HCT116 (cell line): ENCODE measurements at regions not wholly inside any gene's neighbourhood (a gene's known extent, or its start where the extent isn't known, plus 50 kb on each side); places are given as distances from the start of the nearest gene placed in this dataset.

Experiments
- ATAC-seq: fragments of 200-7000 bp; cut with Tn5 transposase; 2 replicates; pipeline ENCODE4 v1.9.1; 2020; ENCODE audit warnings: mild to moderate bottlenecking, moderate library complexity
- BruUV-seq: library from RNA; stranded (reverse); fragments of 400-500 nt; replicated peaks from 2 replicates; lab custom pipeline; 2021; lab: Mats Ljungman, UMichigan
- CTCF ChIA-PET: fragments of 300-600 bp; sonication (Branson Sonifier 250); formaldehyde crosslinking; loops from one replicate; lab custom pipeline; 2021; ENCODE audit warnings: antibody characterized with exemption; lab: Charles Lee
- POLR2A ChIA-PET: fragments of 300-600, 350-600 bp; sonication (Branson Sonifier 250); formaldehyde crosslinking; loops from one replicate; lab custom pipeline; 2021; ENCODE audit warnings: antibody characterized with exemption; lab: Charles Lee
- RAD21 ChIA-PET, 2 experiments: fragments of 300-600 bp; sonication (Branson Sonifier 250); formaldehyde crosslinking; loops; one replicate each; lab custom pipeline; 2023; ENCODE audit warnings: low total read pairs in 2 of 2; ENCODE audit not compliant: uncharacterized antibody in 2 of 2, unreplicated experiment in 2 of 2, low non-redundant PET in 1 of 2; lab: Charles Lee
- DNase-seq: peaks from one replicate; pipeline ENCODE4 v3.0.0-alpha.2; 2010; ENCODE audit warnings: low read depth, low spot score
- H2AFZ ChIP-seq: fragments of 200-600 bp; shearing (Covaris generic), sonication (generic); 2 replicates; pipeline ENCODE4 v1.6.1; 2017; ENCODE audit warnings: low read depth, mixed run types, mixed read lengths, antibody characterized with exemption, low read length; ENCODE audit not compliant: poor library complexity, severe bottlenecking
- H3K27ac ChIP-seq: 2 replicates; pipeline ENCODE4 v1.5.1; 2012; ENCODE audit warnings: low read depth, low read length
- H3K27me3 ChIP-seq: fragments of 200-600 bp; sonication (generic); 2 replicates; pipeline ENCODE4 v1.6.1; 2016; ENCODE audit warnings: mixed run types, low read length, mixed read lengths; ENCODE audit not compliant: insufficient read depth
- H3K36me3 ChIP-seq, 2 experiments: fragments of 200-500 bp in 1 of 2; fragments of 200-600 bp in 1 of 2; sonication (Bioruptor generic) in 1 of 2; sonication (generic) in 1 of 2; 2 replicates each; pipeline versions ENCODE4 v1.5.1 to v1.6.1; 2014 to 2016; ENCODE audit warnings: low read length in 2 of 2, inconsistent platforms in 1 of 2, mixed read lengths in 1 of 2, mixed run types in 1 of 2; ENCODE audit not compliant: insufficient read depth in 2 of 2, control insufficient read depth in 1 of 2
- H3K4me1 ChIP-seq, 2 experiments: fragments of 200-600 bp in 1 of 2; sonication (generic) in 1 of 2; 2 replicates each; pipeline versions ENCODE4 v1.5.1 to v1.6.1; 2012 to 2017; ENCODE audit warnings: low read length in 2 of 2, inconsistent platforms in 1 of 2, mild to moderate bottlenecking in 1 of 2, mixed read lengths in 1 of 2, mixed run types in 1 of 2, moderate library complexity in 1 of 2; ENCODE audit not compliant: insufficient read depth in 2 of 2, control insufficient read depth in 1 of 2
- H3K4me2 ChIP-seq: fragments of 200-600 bp; sonication (generic); 2 replicates; pipeline ENCODE4 v1.6.1; 2017; ENCODE audit warnings: mixed run types, low read length, mixed read lengths
- H3K4me3 ChIP-seq, 2 experiments: fragments of 200-600 bp in 1 of 2; sonication (generic) in 1 of 2; replicated peaks in 1 of 2; 2 replicates each; pipeline ENCODE4 v1.5.1; 2011 to 2016; ENCODE audit warnings: low read length in 2 of 2, control low read depth in 1 of 2, low read depth in 1 of 2, mild to moderate bottlenecking in 1 of 2, mixed read lengths in 1 of 2, mixed run types in 1 of 2
- H3K79me2 ChIP-seq: fragments of 200-600 bp; sonication (generic); 2 replicates; pipeline ENCODE4 v1.6.1; 2017; ENCODE audit warnings: mild to moderate bottlenecking, mixed run types, low read length, moderate library complexity, mixed read lengths; ENCODE audit not compliant: insufficient read depth
- H3K9ac ChIP-seq: fragments of 200-600 bp; sonication (generic); 2 replicates; pipeline ENCODE4 v1.6.1; 2016; ENCODE audit warnings: low read length, mixed read lengths
- H3K9me2 ChIP-seq: fragments of 200-600 bp; sonication (generic), shearing (Covaris generic); 2 replicates; pipeline ENCODE4 v1.6.1; 2017; ENCODE audit warnings: mixed run types, mild to moderate bottlenecking, moderate library complexity; ENCODE audit not compliant: insufficient read depth
- H3K9me3 ChIP-seq, 2 experiments: fragments of 200-500 bp in 1 of 2; fragments of 200-600 bp in 1 of 2; sonication (Bioruptor generic) in 1 of 2; sonication (generic) in 1 of 2; 2 replicates each; pipeline ENCODE4 v1.6.1; 2014 to 2017; ENCODE audit warnings: low read length in 2 of 2, mixed read lengths in 2 of 2, inconsistent platforms in 1 of 2, low read depth in 1 of 2, mild to moderate bottlenecking in 1 of 2, mixed run types in 1 of 2, moderate library complexity in 1 of 2; ENCODE audit not compliant: control insufficient read depth in 1 of 2, insufficient read depth in 1 of 2
- H4K20me1 ChIP-seq: fragments of 200-600 bp; sonication (generic), shearing (Covaris generic); 2 replicates; pipeline ENCODE4 v1.6.1; 2017; ENCODE audit warnings: mixed run types, mild to moderate bottlenecking, moderate library complexity; ENCODE audit not compliant: insufficient read depth
- ATF3 ChIP-seq: IDR thresholded peaks from 2 replicates; pipeline ENCODE4 v1.6.1; 2012
- CBX3 ChIP-seq: IDR thresholded peaks from 2 replicates; pipeline ENCODE4 v1.6.1; 2012; ENCODE audit warnings: low read depth
- CEBPB ChIP-seq: IDR thresholded peaks from 2 replicates; pipeline ENCODE4 v1.6.1; 2012; ENCODE audit warnings: low read depth
- CTCF ChIP-seq, 3 experiments: fragments of 200-600 bp in 1 of 3; sonication (generic) in 1 of 3; IDR thresholded peaks in 2 of 3; conservative IDR thresholded peaks in 1 of 3; 2 replicates each; pipeline ENCODE4 v1.5.1; 2012 to 2017; ENCODE audit warnings: low read depth in 2 of 3, low read length in 2 of 3, antibody characterized with exemption in 1 of 3, borderline replicate concordance in 1 of 3, control low read depth in 1 of 3, mild to moderate bottlenecking in 1 of 3, mixed read lengths in 1 of 3, mixed run types in 1 of 3, moderate library complexity in 1 of 3; ENCODE audit not compliant: insufficient read depth in 1 of 3
- EGR1 ChIP-seq: IDR thresholded peaks from 2 replicates; pipeline ENCODE4 v1.6.1; 2012; ENCODE audit warnings: low read depth
- EZH2 ChIP-seq: fragments of 200-600 bp; sonication (generic); IDR thresholded peaks from 2 replicates; pipeline ENCODE4 v1.6.1; 2017; ENCODE audit warnings: antibody characterized with exemption, mixed run types
- EZH2phosphoT487 ChIP-seq: fragments of 200-600 bp; IDR thresholded peaks from 2 replicates; pipeline ENCODE4 v1.6.1; 2018; ENCODE audit warnings: antibody characterized with exemption, borderline replicate concordance
- FOSL1 ChIP-seq: IDR thresholded peaks from 2 replicates; pipeline ENCODE4 v1.6.1; 2012; ENCODE audit warnings: low read depth
- JUND ChIP-seq: IDR thresholded peaks from 2 replicates; pipeline ENCODE4 v1.6.1; 2012
- MAX ChIP-seq: IDR thresholded peaks from 2 replicates; pipeline ENCODE4 v1.6.1; 2012
- POLR2A ChIP-seq: IDR thresholded peaks from 2 replicates; pipeline ENCODE4 v1.7.0; 2011; ENCODE audit warnings: borderline replicate concordance; ENCODE audit not compliant: insufficient read depth, insufficient read length; ENCODE audit errors: extremely low read depth
- POLR2AphosphoS5 ChIP-seq: IDR thresholded peaks from 2 replicates; pipeline ENCODE4 v1.6.1; 2011; ENCODE audit warnings: mild to moderate bottlenecking, low read depth, low read length, moderate library complexity
- RAD21 ChIP-seq: IDR thresholded peaks from 2 replicates; pipeline ENCODE4 v1.6.1; 2012; ENCODE audit warnings: low read depth, mild to moderate bottlenecking
- SIN3A ChIP-seq: IDR thresholded peaks from 2 replicates; pipeline ENCODE4 v1.6.1; 2012; ENCODE audit warnings: low read depth
- SP1 ChIP-seq: IDR thresholded peaks from 2 replicates; pipeline ENCODE4 v1.6.1; 2012; ENCODE audit warnings: low read depth
- SRF ChIP-seq: IDR thresholded peaks from 2 replicates; pipeline ENCODE4 v1.6.1; 2012; ENCODE audit warnings: low read depth
- TCF7L2 ChIP-seq: IDR thresholded peaks from 2 replicates; pipeline ENCODE4 v1.7.0; 2011; ENCODE audit warnings: borderline replicate concordance, inconsistent platforms; ENCODE audit not compliant: insufficient read depth, insufficient read length; ENCODE audit errors: extremely low read depth
- YY1 ChIP-seq: IDR thresholded peaks from 2 replicates; pipeline ENCODE4 v1.6.1; 2011; ENCODE audit warnings: low read length, low read depth, moderate library complexity, mild to moderate bottlenecking; ENCODE audit not compliant: insufficient replicate concordance; ENCODE audit errors: extremely low read depth
- ZFX ChIP-seq: fragments of 450-650 bp; IDR thresholded peaks from 2 replicates; pipeline ENCODE4 v1.6.1; 2017
- ZNF274 ChIP-seq: fragments of 200-500 bp; sonication (Bioruptor generic); IDR thresholded peaks from 2 replicates; pipeline ENCODE4 v1.6.1; 2014; ENCODE audit warnings: mild to moderate bottlenecking, low read depth, low read length, inconsistent platforms
- intact Hi-C: fragments of 100-400 bp; cut with micrococcal nuclease; formaldehyde crosslinking; loops from 2 replicates; pipeline ENCODE4 v1.10.0; 2022

GRCh38 chr14:53824061-53824460 lies 132.6 kb downstream of the BMP4 start:
- Histone ChIP-seq H3K79me2 (peaks cover 17% of the 10 kb centered on the region), H4K20me1 (no peaks in the 10 kb centered on the region), H3K4me3 (no peak overlapping the region), H3K36me3 (no peaks in the 10 kb centered on the region), H3K9ac (no peak overlapping the region), H3K4me1 (no peaks in the 10 kb centered on the region; a peak in 3 of 4 replicates), H3K27me3 (no peaks in the 10 kb centered on the region), H3K27ac (no peak overlapping the region), H3K9me3 (no peaks in the 10 kb centered on the region), H3K9me2 (no peaks in the 10 kb centered on the region), H2AFZ (no peak overlapping the region), H3K4me2 (no peak overlapping the region)
- ChIA-PET CTCF (no interaction called here), RAD21 (no interaction called here), POLR2A (no interaction called here)
- TF ChIP-seq SIN3A (no peak), YY1 (no peak), ZFX (no peak), ZNF274 (no peak), EZH2 (no peak), MAX (no peak), CBX3 (no peak), CEBPB (no peak), SRF (no peak), SP1 (no peak), ATF3 (no peak), RAD21 (no peak), TCF7L2 (no peak), JUND (no peak), POLR2AphosphoS5 (no peak), EGR1 (no peak), EZH2phosphoT487 (no peak), CTCF (IDR thresholded peaks at IDR 0.05 in 2 of 3, conservative IDR thresholded peaks at IDR 0.05 in 1 of 3; ENCODE audit: borderline replicate concordance in 1 of 3, insufficient read depth in 1 of 3, low read depth in 2 of 3, low read length in 2 of 3) (no peak), POLR2A (no peak), FOSL1 (no peak)
- no peak for DNase-seq
- no TSS peak for BruUV-seq
- no peak for ATAC-seq
- intact Hi-C loops: no loop called here
